ENCODE measurements at regions not wholly inside any gene's neighbourhood (a gene's known extent, or its start where the extent isn't known, plus 50 kb on each side); places are given as distances from the start of the nearest gene placed in this dataset.

GRCh38 chr13:44219577-44220548 is 153.8 kb upstream of the SERP2 start (continued):
- no peak for TF ChIP-seq HDAC2 (IDR thresholded peaks at IDR 0.05; ENCODE audit: borderline replicate concordance in 1 of 2, low read depth in 2 of 2, low read length in 2 of 2)
